Lower leg skin (tissue), 4 donors: ENCODE measurements at regions not wholly inside any gene's neighbourhood (a gene's known extent, or its start where the extent isn't known, plus 50 kb on each side); places are given as distances from the start of the nearest gene placed in this dataset.
"Not testable (repeated sequence)": the region's sequence is repeated elsewhere in the genome, so short reads cannot be mapped to it uniquely, and the experiment has no call there.

Source experiments
- DNase-seq, 2 donors: peaks; one replicate each; pipeline ENCODE4 v3.0.0-alpha.2; 2019; ENCODE audit warnings: low spot score in 2 of 2
- H3K4me3 ChIP-seq: fragments of 200-600 bp; sonication (generic); 2 replicates; pipeline ENCODE4 v1.5.1; 2017; ENCODE audit warnings: mild to moderate bottlenecking, low read depth; ENCODE audit not compliant: poor library complexity, severe bottlenecking
- CTCF ChIP-seq, 3 donors: fragments of 450-650 bp; IDR thresholded peaks; one replicate each; pipeline ENCODE4 v1.5.1; 2016; ENCODE audit warnings: antibody characterized with exemption in 3 of 3, mild to moderate bottlenecking in 3 of 3, moderate library complexity in 2 of 3
- POLR2A ChIP-seq, 2 donors: fragments of 450-650 bp; IDR thresholded peaks; one replicate each; pipeline ENCODE4 v1.6.1; 2016 to 2017; ENCODE audit warnings: antibody characterized with exemption in 2 of 2, mild to moderate bottlenecking in 1 of 2, moderate library complexity in 1 of 2
- WGBS, 2 donors: methylation state at CpG; one replicate each; pipeline ENCODE4 v1.1.5; 2018; 5-methylcytosine and 5-hydroxymethylcytosine counted together
- intact Hi-C: fragments of 100-400 bp; cut with DNase I; formaldehyde crosslinking; loops from one replicate; pipeline ENCODE4 v1.15.0; 2023; ENCODE audit warnings: low total_unique reads

- DNase-seq = no peak
- intact Hi-C loops = no loop called here
These were observed 380.4 kb upstream of the PROK2 start for GRCh38 chr3:72165317-72165716.

GRCh38 chr3:72164635-72164978 is 379.7 kb upstream of the PROK2 start:
- intact Hi-C loops = no loop called here
- no peak for TF ChIP-seq POLR2A (IDR thresholded peaks at IDR 0.05)
- no peak for TF ChIP-seq CTCF (IDR thresholded peaks at IDR 0.05)
- DNase-seq = no peak
- no peak overlapping the region for H3K4me3 ChIP-seq
- 91 to 94% methylated on average over 5 of the region's 5 CpGs for WGBS, 2 donors

More at GRCh38 chr3:72165317-72165716, 380.4 kb upstream of the PROK2 start:
- no peak overlapping the region for H3K4me3 ChIP-seq
- 94 to 97% methylated on average over 2 of the region's 2 CpGs for WGBS, 2 donors
- no peak for TF ChIP-seq CTCF (IDR thresholded peaks at IDR 0.05)
- TF ChIP-seq POLR2A (IDR thresholded peaks at IDR 0.05) = no peak

- no peak overlapping the region for H3K4me3 ChIP-seq
- WGBS, 2 donors = 88 to 90% methylated on average over 7 of the region's 7 CpGs
- intact Hi-C loops = no loop called here
- no peak for TF ChIP-seq POLR2A (IDR thresholded peaks at IDR 0.05)
- no peak for TF ChIP-seq CTCF (IDR thresholded peaks at IDR 0.05)
- DNase-seq = no peak
These were observed 379.1 kb upstream of the PROK2 start for GRCh38 chr3:72163809-72164634.

- TF ChIP-seq POLR2A (IDR thresholded peaks at IDR 0.05) = no peak
- no peak for TF ChIP-seq CTCF (IDR thresholded peaks at IDR 0.05)
- DNase-seq = no peak
- H3K4me3 ChIP-seq = no peak overlapping the region
- 94 to 96% methylated on average over 6 of the region's 6 CpGs for WGBS, 2 donors
- intact Hi-C loops = no loop called here
These were observed 377.8 kb upstream of the PROK2 start for GRCh38 chr3:72162649-72163184.

DNA sequence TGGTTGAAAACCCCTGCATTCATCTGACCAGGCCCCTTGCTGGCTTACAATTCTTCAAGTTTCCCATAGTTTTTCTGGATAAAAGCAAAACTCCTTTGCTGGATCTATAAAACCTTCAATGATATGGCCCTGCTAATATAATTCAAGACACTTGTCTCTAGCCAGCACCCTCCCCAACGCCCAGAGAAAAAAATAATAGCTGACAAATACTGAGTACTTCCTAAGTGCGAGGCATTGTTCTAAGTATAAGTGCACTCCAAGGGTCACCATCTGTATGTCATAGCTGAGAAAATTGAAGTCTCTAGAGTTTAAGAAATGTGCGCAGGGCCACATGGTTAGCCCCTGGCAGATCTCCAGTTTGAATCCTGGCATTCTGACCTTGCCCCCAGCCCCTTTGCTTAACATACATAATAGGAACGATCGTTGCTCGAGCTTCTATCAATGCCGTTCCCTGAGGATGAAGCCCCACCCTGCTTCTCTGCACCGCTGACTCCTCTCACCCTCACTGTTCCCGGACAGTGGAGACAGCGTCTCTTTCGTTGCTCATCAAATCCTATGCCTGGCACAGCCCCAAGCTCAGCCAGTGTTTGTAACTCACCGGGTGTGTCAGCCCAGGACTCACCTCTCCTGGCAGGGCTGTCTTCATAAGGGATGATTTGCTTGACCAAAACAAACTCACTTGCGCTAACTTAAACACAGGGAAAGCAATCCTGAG is 377.1 kb upstream of the PROK2 start:
- DNase-seq = no peak
- TF ChIP-seq CTCF (IDR thresholded peaks at IDR 0.05) = no peak
- no peak for TF ChIP-seq POLR2A (IDR thresholded peaks at IDR 0.05)
- H3K4me3 ChIP-seq = no peak overlapping the region
- WGBS, 2 donors = 41 to 48% methylated on average over 13 of the region's 13 CpGs
- intact Hi-C loops = no loop called here

DNA sequence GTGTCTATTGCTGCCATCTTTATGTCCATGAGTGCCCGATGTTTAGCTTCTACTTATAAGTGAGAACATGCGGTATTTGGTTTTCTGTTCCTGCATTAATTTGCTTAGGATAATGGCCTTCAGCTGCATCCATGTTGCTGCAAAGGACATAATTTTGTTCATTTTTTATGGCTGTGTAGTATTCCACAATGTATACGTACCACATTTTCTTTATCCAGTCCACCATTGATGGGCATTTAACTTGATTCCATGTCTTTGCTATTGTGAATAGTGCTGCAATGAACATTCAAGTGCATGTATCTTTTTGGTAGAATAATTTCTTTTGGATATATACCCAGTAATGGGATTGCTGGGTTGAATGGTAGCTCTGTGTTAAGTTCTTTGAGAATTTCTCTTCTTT is 376.3 kb upstream of the PROK2 start:
- H3K4me3 ChIP-seq, intact Hi-C loops, DNase-seq: not testable (repeated sequence)
- 96 to 97% methylated on average over 3 of the region's 3 CpGs for WGBS, 2 donors
